ENCODE measurements at regions not wholly inside any gene's neighbourhood (a gene's known extent, or its start where the extent isn't known, plus 50 kb on each side); places are given as distances from the start of the nearest gene placed in this dataset.

DNA sequence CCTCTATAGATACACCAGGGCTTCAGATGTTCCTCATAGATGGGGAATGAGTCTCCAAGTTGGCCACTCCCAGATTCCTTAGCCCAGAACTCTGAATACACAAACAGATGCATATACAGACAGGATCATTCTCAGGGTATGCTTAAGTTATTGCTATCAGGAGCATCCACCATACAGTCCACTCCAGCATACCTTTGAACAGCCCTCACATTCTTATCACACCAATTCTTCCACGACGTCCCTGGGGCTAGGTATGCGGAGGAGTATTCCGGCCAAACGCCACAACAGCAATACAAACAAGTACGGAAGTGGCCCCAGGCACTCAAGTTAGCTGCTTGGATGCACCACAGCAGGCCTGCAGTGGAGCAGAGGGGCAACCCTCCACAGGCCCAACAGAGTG, 312.5 kb upstream of the CHAC2 start:
- TF ChIP-seq CTCF (IDR thresholded peaks at IDR 0.05): no peak
- no peak for TF ChIP-seq POLR2A (IDR thresholded peaks at IDR 0.05)

All from lower leg skin (tissue), 3 donors.